Lung microvascular endothelial cell (primary cell): ENCODE measurements at regions not wholly inside any gene's neighbourhood (a gene's known extent, or its start where the extent isn't known, plus 50 kb on each side); places are given as distances from the start of the nearest gene placed in this dataset.
"Not testable (repeated sequence)": the region's sequence is repeated elsewhere in the genome, so short reads cannot be mapped to it uniquely, and the experiment has no call there.

Experiments
- DNase-seq, 2 donors: peaks; one replicate each; pipeline versions ENCODE4 v3.0.0 to v3.0.0-alpha.2; 2010; ENCODE audit warnings: low read depth in 2 of 2

DNA sequence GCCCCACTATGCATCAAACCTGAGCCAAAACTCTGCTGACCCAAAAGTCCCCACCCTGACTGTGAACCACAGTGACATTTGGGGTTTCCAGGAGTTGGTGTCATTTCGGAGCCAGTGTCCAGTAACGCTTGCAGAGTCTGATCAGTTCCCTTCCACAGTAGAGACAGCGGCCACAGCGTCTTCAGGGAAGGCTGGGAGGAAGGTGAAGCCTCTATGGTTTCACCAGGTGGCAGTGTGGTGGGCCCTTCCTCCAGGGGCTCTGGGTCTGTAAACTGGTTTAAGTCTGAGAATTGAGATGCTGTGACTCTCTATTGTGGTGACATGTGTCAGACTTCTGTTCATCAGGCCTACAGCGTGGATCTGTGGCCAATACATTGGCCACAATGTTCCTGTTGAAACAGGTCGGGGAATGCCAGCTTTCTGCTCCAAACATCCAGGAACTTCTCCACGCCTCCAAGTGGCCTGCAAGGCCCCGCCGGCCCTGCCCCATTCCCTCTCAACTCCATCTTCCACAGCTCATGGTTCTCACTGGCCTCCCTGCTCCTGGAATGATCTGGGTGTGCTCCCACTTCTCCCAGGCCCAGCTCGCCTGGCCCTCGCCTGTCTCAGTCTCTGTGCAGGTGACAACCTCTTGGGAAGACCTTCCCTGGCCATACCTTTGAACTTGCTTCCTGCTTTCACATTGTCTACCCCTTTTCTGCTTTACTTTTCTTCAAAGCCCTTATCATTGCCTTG, 124.5 kb upstream of the FAM20C start:
- DNase-seq: no peak

DNA sequence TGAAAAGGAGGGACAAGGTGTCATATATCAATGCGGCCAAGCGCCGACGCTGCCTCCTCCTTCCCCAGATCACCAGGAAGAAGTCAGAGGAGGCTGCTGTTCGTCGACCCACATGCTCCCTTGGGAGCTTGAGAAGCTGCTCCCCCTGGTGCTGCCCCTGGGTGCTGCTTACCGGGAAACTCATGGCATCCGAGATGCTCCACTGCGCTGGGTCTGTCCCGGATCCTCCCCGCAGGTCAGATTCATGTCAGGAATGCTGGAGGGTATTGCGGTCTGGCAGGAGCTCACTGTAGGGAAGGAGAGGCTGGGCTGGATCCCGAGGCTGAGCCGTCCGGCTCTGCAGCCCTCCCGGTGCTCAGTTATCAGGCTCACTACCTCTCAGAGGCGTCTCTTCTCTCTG, 123.7 kb upstream of the FAM20C start:
- no peak for DNase-seq

DNA sequence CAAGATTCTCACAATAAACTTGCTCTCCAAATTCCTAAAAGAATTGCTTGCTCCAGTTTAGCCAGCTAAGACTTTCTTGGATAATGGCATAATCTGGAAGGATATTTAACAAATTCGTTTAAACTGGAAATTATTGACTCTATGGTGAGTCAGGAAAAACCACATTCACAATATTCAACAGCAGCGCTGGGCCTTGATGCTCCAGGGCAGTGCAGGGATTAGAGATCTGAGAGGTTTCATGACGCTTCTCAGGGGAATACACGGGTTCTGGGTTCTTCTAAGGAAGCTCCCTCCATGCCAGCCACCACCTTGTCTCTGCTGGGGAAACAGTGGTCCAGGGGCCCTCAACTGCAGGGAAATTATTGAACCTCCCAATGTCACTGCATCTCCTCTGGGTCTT, 123.3 kb upstream of the FAM20C start:
- not testable (repeated sequence) for DNase-seq

DNA sequence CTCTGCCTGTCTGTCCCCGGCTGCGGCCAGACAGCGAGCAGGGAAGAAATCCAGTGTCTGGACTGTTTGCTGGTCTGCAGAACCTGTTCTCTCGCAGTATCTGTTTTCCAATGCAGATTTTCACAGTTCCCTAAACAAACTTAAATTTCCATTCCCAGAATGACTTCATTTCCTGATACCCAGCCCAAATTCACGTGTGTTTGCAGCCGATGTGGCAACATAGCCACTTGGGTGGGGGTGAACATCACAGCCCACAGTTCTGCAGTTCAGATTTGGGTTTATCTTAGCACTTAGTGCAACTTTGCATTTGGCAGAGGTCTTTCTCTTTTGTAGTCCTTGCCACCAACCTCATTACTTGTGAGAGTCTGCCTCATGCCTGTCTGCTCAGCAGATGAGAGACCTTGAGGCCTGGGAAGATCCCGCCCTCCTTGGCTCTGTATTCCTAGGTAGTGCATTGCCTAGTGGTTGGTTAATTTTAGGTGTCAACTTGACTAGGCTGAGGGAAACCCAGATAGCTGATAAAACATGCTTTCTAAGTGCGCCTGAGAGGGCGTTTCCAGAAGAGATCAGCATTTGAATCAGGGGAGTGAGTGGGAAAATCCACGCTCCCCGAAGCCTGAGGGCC, 122.8 kb upstream of the FAM20C start:
- DNase-seq: not testable (repeated sequence)

DNA sequence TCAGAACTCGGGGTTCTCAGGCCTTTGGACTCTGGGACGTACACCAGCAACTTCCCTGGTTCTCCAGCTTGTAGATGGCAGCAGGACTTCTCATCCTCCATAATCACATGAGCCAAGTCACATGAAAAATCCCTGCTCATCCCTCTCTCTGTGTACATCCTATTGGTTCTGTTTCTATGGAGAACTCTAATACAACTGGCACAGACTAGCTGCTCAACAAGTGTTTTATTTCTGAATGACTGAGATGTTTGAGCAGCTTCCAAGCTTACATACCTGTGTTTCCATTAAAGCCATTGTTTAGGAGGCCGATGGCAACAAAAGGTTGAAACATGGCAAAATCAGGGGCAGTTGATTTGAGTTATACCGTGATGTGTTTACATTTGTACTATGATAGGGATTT, 122.2 kb upstream of the FAM20C start:
- DNase-seq: not testable (repeated sequence)

DNA sequence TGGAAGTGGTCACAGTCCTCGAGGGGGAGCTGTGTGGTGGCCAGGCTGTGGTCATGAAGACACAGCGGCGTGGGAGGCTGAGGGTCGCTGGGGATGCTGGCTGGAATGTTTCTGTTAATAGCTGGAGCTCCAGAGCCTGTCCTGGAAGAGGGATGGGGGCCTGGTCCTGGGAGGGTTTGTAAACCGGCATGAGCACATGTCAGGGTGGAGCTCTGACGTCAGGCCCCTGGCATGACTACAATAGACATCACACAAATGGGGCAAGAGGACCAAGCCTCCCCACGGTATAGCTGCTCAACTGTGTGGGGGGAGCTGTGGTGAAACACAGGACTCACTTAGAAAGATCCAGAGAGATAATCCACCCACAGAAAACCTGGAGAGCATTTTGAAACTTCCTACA, 121.4 kb upstream of the FAM20C start:
- DNase-seq: not testable (repeated sequence)

DNA sequence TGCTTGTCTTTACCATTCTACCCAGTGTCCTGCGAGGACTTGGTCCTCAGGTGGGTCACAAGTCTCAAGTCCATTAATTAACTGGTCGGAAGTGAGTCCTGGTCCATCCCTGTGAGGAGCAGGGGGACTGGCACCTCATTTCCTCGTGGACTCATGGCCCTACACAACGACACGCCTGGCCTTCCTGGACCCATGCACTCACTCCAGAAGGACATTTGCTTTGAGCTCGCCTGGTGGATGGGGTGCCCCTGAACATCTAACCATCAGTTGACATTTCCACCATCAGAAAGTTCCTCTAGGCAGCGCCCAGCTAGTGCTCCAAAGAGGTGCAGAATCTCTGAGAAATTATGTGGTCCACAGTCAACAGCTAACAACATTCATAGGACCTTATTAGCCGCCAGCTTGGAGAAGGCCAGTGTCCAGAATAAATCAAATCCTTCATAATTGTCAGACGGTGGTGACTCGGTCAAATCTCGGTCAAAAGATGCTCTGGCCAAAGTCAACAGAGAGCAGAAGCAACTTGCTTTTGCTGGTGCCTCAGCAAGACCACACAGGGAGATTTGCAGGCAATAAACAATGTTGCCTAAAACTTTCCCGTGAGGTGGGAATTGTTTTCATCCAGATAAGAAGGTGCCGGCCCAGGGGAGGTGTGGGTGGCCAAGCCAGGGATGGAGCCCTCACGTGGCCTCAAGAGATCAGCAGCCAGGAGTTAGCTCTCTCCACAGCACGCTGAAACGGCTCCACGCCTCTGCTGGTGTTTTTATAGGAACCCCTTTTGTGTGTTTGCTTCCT, 119.9 kb upstream of the FAM20C start:
- DNase-seq: not testable (repeated sequence)

DNA sequence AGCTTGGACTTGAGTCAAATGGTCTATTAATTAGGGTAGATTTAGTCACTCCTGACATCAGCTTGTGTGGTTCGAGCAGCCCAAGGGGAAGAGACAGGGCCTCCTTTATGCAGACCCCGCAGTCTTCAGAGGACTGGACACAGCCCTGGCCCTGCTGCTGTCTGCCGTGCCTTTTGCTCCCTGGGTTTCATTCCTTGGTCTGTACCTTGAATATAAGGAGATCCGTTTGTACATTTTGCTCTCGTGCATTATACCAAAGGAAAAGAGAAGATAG, 119.4 kb upstream of the FAM20C start:
- not testable (repeated sequence) for DNase-seq

DNA sequence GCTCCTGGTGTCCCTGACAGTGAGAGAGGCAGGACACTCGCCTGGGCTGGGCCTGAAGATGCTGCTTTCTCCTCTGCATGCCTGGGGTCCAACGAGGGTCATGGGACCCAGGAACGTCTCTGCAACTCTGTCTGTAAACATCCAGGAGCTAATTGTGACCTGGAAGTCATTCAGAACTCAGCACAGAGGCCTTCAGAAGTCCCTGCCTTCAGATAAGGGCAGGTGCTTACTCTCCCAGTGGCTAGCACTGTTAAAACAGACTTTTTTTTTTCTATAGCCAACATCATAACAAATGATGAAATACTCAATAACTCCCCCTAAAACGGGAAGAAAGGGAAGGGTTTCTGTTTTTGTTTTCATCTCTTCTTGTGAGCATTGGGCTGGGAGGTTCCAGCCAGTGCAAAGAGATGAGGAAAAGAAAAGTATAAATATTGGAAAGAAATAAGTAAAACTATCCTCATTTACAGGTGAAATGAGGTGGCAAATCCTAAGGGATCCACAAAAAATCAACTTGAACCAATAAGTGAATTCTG, 118.3 kb upstream of the FAM20C start:
- not testable (repeated sequence) for DNase-seq

DNA sequence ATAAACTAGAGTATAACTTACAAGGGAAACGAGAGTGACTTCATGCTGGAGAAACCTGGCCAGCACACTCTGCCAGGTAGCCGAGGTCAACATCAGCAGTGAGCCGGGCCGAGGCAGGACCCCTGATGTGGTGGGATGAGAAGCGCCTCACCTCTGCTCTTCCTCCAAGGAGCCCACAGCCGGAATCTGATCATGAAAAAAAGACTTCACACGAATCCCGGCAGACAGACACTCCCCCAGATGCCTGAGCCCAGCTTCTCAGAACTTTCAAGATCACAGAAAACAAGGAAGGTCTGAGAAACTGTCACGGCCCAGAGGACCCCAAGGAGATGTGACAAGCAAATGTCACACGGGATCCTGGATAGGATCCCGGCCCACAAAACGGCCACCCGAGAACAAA, 116.9 kb upstream of the FAM20C start:
- DNase-seq: not testable (repeated sequence)

DNA sequence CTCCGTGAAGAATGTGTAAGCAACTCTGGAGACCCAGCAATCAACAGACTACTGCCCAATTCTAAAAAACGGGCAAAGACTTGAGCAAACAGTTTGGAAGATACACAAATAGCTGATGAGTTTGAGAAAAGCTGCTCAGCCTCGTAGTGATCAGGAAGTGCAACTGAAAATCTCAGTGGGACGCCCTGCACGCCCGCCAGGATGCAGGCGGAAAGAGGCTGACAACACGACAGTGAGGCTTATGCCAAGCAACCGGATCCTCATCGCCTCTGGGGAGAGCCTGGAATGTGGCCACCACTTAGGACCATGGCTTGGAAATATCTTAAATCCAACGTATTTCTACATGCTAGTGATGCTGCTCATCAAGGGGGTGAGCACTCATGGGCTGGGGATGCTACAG, 116.2 kb upstream of the FAM20C start:
- not testable (repeated sequence) for DNase-seq

DNA sequence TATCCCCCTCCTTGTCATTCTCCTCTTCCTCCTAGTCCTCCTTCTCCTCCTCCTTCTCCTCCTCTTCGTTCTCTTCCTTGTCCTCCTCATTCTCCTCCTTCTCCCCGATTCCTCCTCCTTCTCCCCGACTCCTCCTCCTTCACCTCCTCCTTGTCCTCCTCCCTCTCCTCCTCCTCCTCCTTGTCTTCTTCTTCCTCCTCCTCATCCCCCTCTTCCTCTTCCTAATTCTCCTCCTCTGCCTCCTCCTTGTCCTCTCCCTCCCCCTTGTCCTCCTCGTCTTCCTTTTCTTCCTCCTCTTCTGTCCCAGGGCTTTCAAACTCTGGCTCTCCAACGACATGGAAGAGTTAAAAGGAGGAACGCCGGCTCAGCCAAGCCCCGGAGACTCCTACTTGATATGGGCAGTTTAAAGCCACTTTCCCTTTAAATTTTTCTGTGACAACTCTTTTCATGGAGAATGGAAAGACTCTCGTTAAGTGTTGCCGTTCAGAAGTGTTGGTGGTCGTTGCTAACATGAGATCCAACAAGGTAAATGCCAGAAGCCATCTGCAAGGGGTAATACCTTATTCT, 115.5 kb upstream of the FAM20C start:
- DNase-seq: not testable (repeated sequence)

DNA sequence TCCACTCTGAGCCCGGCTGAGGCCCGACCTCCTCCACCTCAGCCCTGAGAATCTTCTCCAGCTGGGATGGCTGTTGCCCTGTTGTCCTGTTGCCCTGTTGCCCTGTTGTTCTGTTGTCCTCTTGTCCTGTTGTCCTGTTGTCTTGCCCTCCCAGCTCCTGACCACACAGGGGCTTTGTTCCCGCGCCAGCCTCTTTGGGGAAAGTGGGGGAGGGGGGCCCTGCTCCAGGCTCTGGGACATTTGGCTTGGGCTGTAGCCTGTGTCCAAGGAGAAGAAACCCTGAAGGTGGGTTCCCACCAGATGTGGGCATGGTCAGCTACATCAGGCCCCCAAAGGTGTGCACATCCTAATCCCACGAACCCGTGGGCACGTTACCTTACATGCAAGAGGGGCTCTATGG, 113.5 kb upstream of the FAM20C start:
- not testable (repeated sequence) for DNase-seq

DNA sequence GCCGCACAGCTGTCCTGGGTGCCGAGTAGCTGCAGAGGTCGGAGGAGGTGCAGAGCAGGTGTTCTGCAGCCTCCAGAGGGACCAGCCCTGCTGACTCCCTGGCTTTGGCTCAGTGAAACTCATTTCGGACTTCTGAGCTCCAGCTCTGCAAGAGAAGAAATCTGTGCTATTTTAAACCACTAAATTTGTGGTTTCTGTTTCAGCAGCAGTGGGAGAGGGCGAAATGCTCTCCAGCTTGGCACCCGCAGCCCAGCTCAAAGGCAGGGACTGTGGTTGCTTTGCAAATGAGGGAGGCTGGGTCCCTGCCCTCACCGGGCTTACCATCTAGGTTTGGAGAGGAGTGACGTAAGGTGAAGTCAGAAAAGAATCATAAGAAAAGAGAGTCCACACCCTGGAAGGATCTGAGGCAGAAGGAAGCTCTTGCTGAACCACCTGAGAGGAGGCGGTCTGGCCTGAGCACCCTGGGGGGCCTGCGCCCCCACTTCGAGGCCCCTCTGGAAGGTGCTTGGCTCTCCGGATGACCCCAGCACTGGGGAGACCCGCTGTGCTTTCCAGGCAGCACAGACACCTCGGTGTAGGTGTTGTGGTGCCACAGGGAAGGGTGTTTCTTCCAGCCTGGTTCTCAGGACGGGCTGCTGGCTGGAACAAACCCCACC, 112.8 kb upstream of the FAM20C start:
- not testable (repeated sequence) for DNase-seq

DNA sequence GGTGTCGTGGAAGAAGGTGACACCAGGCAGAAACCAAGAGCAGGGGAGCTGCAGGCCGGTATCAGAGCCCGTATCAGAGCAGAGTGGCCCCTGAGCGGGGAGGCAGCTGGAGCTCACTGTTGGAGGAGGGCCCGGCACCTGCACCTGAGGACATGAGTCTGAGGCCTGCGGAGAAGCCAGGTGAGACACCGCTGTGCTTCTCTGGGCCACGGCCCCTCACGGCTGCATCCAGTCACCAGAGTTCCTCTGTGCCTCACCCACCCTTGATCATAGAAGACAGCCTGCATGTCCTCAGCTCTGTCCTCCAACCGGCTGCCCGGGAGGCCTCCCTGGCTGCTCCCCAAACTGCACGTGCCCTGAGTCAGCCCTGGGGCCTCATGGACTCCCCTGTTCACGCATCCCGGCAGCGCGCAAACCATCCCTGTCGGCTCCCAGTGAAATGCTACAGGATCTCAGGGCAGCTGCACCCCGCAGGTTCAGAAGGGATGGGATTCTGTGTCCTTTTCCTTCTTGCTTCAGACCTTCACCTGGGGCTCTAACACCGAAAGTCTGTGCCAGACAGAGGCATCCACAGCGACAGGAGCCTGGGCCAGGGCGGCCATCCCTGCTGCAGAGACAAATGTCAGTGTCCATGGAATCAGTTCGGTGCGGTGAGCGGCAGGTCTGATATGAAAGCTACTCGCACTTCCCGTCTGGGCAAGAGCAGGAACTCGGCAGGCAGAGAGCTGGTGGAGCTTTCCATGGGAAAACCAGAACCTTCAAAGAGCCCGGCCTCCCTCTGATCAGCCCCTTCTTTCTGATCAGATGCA, 111.9 kb upstream of the FAM20C start:
- no peak for DNase-seq

DNA sequence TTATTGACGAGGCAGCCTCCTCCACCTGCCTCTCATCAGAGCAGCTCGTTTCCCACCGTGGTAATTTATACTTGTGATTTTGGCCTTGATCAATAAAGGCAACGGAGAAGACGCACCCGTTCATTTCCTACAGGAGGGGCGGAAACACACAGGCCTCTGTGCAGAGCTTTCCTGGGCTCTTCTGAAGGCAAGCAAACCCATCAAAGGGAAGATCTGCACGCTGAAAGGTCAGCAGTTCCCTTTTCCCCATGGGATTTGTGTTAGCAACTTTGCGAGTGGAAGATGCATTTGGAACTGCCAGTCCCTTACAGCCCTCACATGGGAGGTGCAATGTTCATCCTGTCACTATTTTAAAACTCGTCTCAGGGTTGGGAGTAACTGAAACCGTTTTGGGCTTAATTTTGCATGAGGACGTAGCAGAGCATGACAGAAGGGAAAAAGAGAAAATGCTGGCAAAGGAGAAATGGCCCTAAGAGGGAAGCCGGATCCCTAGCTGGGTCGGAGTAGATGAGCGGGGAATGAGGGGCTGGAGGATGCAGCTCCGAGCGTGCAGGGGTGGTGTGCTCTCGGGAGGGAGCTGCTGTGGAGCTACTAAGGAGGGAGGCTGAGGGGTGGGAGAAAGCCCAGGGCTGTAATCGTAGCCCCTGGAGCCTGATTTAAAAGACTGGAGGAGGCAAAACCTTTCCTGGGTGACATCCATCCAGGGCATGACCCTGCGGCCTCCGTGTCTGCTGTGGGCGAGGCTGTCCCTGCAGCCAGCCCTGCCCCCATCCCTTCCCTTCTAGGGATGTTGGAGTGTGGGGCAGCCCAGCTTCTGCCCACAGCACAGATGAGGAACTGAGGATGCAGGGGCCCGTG, 111.1 kb upstream of the FAM20C start:
- DNase-seq: no peak

DNA sequence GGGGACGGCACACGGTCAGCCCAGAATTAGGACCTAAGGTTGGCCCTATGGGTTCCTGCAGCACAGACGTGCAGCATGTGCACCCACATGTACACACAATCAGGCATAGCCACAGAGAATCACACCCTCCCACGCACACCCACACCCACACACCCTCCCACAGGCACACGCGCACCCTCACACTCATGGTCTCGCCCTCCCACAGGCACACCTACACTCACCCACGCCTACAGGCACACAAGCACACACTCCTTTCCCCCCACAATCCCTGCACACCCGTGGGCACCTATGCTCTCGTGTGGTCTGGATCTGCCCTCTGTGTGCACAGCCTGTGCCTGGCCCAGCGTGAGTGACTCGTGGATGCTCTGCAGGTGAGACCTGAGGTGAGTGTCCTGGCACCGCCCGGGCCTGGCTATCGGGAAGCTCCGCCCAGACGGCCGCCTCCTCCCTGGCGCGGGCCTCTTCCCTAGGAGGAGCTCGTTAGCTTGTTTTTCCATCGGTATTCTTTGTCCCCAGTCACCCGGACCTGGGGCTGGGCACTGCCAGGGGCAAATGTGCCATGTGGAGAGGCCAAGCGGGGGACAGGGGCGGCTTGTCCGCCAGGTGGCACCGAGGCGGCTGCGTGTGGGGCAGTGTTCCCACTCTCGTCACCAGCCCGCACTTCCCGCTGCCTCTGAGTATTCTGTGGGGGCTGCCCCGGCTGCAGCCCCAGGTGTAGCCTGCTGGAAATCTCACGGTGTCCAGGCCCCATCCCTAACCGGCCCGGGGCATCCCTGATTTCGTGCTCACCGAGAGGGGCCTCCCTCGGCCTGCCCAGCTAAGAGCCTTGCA, 110.2 kb upstream of the FAM20C start:
- DNase-seq: no peak

DNA sequence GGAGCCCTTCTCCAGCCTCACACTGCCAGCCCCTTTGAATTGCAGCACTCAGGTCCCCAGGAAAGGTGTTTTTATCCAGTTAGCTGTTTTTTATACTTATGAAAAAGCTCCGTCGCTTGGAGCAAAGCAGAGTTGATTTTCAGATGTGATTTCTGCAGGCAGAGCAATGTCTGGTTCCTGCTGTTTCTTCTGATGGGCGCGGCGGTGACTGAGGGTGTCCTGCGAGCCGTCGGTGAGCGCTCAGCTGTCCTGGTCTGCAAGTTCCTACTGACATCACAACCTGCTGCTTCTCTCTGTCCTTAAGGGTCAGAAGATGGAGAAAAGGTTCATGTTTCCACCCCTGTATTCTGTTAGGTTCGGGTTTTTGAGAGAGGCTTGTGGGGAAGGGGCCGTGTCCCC, 109.6 kb upstream of the FAM20C start:
- no peak for DNase-seq

DNA sequence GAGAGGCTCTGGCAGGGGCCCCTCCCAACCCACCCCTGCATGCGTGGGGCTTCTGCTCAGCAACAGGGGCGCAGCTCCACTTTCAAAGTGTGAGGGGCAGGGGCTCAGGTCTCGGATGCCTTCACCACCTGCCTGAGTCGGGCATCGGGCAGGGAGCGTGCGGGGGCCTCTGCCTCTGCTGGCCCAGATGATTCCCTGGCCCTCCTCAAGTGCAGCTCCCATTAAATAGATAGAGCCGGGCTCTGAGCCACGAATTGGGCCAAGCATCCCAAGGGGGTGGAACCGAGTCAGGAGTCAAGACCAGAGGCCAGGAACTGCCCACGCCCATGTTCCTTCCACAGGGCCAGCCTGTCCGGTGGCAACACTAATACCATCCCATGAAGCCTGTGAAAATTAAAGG, 108.9 kb upstream of the FAM20C start:
- no peak for DNase-seq
